KMS-11 (cell line): ENCODE measurements at regions not wholly inside any gene's neighbourhood (a gene's known extent, or its start where the extent isn't known, plus 50 kb on each side); places are given as distances from the start of the nearest gene placed in this dataset.

Experiments used
- H2AFZ ChIP-seq: fragments of 200-600 bp; sonication (generic); 2 replicates; pipeline ENCODE4 v1.6.1; 2016; ENCODE audit warnings: antibody characterized with exemption, mixed run types, low read depth
- H3K27ac ChIP-seq: fragments of 200-600 bp; sonication (generic); 2 replicates; pipeline ENCODE4 v1.6.1; 2016; ENCODE audit warnings: mild to moderate bottlenecking, mixed run types
- H3K27me3 ChIP-seq: fragments of 200-600 bp; sonication (generic); 2 replicates; pipeline ENCODE4 v1.6.1; 2017; ENCODE audit warnings: mild to moderate bottlenecking, low read depth, mixed run types, moderate library complexity; ENCODE audit not compliant: insufficient read depth
- H3K36me3 ChIP-seq: fragments of 200-600 bp; sonication (generic); 2 replicates; pipeline ENCODE4 v1.6.1; 2017; ENCODE audit warnings: mild to moderate bottlenecking, mixed run types; ENCODE audit not compliant: insufficient read depth
- H3K4me1 ChIP-seq: fragments of 200-600 bp; sonication (generic); 2 replicates; pipeline ENCODE4 v1.6.1; 2016; ENCODE audit warnings: mild to moderate bottlenecking, low read depth, mixed run types; ENCODE audit not compliant: poor library complexity, severe bottlenecking
- H3K4me2 ChIP-seq: fragments of 200-600 bp; sonication (generic); 2 replicates; pipeline ENCODE4 v1.7.0; 2016; ENCODE audit warnings: mild to moderate bottlenecking, mixed run types
- H3K4me3 ChIP-seq: fragments of 200-600 bp; sonication (generic); IDR thresholded peaks from 2 replicates; pipeline ENCODE4 v1.6.1; 2017; ENCODE audit warnings: low read depth, low read length, mixed read lengths; ENCODE audit not compliant: insufficient read depth
- H3K79me2 ChIP-seq: fragments of 200-600 bp; sonication (generic); 2 replicates; pipeline ENCODE4 v1.6.1; 2016; ENCODE audit warnings: low read depth, mixed run types; ENCODE audit not compliant: insufficient read depth
- H3K9ac ChIP-seq: fragments of 200-600 bp; sonication (generic); 2 replicates; pipeline ENCODE4 v1.6.1; 2016; ENCODE audit warnings: mild to moderate bottlenecking, mixed run types
- H4K20me1 ChIP-seq: fragments of 200-600 bp; sonication (generic); 2 replicates; pipeline ENCODE4 v1.6.1; 2016; ENCODE audit warnings: mild to moderate bottlenecking, mixed run types; ENCODE audit not compliant: insufficient read depth
- TF ChIP-seq, protein P1 (sequence below): fragments of 200-600 bp; sonication (generic); conservative IDR thresholded peaks from 2 replicates; pipeline ENCODE4 v1.6.1; 2017; ENCODE audit warnings: low read depth, mild to moderate bottlenecking, antibody characterized with exemption, low read length, moderate library complexity, mixed read lengths

GRCh38 chr5:90119531-90119971, 290.0 kb downstream of the CETN3 start:
- Histone ChIP-seq H2AFZ (no peak overlapping the region), H3K27me3 (no peaks in the 10 kb centered on the region), H3K36me3 (no peaks in the 10 kb centered on the region), H3K9ac (no peak overlapping the region), H3K27ac (no peak overlapping the region), H3K79me2 (no peaks in the 10 kb centered on the region), H3K4me2 (no peak overlapping the region), H4K20me1 (no peaks in the 10 kb centered on the region), H3K4me1 (no peaks in the 10 kb centered on the region), H3K4me3 (no peak overlapping the region)
- TF ChIP-seq, protein P1, sequence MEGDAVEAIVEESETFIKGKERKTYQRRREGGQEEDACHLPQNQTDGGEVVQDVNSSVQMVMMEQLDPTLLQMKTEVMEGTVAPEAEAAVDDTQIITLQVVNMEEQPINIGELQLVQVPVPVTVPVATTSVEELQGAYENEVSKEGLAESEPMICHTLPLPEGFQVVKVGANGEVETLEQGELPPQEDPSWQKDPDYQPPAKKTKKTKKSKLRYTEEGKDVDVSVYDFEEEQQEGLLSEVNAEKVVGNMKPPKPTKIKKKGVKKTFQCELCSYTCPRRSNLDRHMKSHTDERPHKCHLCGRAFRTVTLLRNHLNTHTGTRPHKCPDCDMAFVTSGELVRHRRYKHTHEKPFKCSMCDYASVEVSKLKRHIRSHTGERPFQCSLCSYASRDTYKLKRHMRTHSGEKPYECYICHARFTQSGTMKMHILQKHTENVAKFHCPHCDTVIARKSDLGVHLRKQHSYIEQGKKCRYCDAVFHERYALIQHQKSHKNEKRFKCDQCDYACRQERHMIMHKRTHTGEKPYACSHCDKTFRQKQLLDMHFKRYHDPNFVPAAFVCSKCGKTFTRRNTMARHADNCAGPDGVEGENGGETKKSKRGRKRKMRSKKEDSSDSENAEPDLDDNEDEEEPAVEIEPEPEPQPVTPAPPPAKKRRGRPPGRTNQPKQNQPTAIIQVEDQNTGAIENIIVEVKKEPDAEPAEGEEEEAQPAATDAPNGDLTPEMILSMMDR: no peak

GRCh38 chr5:90117005-90117404, 292.6 kb downstream of the CETN3 start:
- H3K79me2 ChIP-seq: no peaks in the 10 kb centered on the region
- H4K20me1 ChIP-seq: no peaks in the 10 kb centered on the region
- no peak overlapping the region for H3K4me2 ChIP-seq
- H3K27me3 ChIP-seq: no peaks in the 10 kb centered on the region
- H3K27ac ChIP-seq: no peak overlapping the region
- H3K4me3 ChIP-seq: no peak overlapping the region
- TF ChIP-seq, protein P1: no peak
- H3K9ac ChIP-seq: no peak overlapping the region
- H2AFZ ChIP-seq: no peak overlapping the region
- no peaks in the 10 kb centered on the region for H3K4me1 ChIP-seq
- H3K36me3 ChIP-seq: no peaks in the 10 kb centered on the region

DNA sequence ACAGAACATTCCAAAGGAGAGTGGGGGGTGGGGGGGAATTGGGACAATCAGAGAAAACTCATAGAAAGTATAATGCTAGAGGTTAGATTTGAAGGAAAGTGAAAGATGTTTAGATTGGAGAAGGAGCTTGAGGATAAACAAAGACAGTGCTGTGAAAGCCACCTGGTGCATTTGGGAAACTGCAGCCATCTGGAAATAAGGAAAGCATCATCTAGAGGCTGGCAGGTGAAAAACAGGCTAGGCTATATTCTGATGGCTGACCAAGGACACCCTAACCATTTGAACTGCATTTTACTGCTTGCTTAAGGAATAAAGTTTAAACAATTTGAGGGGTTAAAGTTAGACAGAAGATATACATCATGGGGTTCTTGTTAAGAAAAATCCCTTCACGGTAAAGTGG, 296.4 kb downstream of the CETN3 start:
- TF ChIP-seq, protein P1: no peak
- H3K79me2 ChIP-seq: no peaks in the 10 kb centered on the region
- no peak overlapping the region for H3K4me2 ChIP-seq
- H4K20me1 ChIP-seq: no peaks in the 10 kb centered on the region
- H3K4me1 ChIP-seq: no peaks in the 10 kb centered on the region
- no peak overlapping the region for H3K9ac ChIP-seq
- H3K4me3 ChIP-seq: no peak overlapping the region
- no peak overlapping the region for H3K27ac ChIP-seq
- no peak overlapping the region for H2AFZ ChIP-seq
- no peaks in the 10 kb centered on the region for H3K36me3 ChIP-seq
- no peaks in the 10 kb centered on the region for H3K27me3 ChIP-seq

DNA sequence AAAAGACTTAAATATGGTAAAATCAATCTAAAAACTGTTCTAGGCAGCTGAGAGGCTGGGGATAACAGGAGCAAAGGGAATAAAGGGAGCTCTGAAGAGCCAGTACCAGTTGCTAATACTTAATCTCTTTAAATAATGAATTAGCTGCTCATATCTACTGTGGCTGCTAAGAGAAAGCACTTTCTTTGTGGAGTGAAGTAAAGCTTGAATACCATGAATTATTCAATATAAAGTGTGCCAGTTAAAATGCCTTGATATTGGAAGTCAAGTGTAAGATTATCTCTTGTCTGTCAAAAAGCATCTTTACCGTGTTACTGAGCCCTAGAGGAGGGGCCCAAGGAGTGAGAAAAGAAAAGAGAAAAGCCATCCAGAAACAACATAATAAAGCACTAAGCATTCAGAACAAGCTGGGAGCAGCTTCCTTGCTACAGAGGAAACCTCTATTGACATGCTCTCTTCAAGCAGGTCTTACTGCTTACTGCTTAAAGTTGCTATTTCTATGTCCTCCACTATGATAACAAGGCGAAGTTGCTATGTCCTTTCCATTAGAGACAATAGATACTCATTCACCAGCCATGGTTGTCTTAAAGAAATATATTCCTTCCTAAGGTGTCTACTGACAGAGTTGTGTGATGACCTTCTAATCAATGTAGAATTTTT, 297.4 kb downstream of the CETN3 start:
- TF ChIP-seq, protein P1: no peak
- Histone ChIP-seq H3K36me3 (no peaks in the 10 kb centered on the region), H3K27ac (no peak overlapping the region), H3K4me1 (no peaks in the 10 kb centered on the region), H2AFZ (no peak overlapping the region), H3K27me3 (no peaks in the 10 kb centered on the region), H3K79me2 (no peaks in the 10 kb centered on the region), H4K20me1 (no peaks in the 10 kb centered on the region), H3K9ac (no peak overlapping the region), H3K4me2 (no peak overlapping the region), H3K4me3 (no peak overlapping the region)
